Osteocyte (in vitro differentiated cells): ENCODE measurements at regions not wholly inside any gene's neighbourhood (a gene's known extent, or its start where the extent isn't known, plus 50 kb on each side); places are given as distances from the start of the nearest gene placed in this dataset.

ENCODE experiments used
- DNase-seq: peaks from one replicate; pipeline ENCODE4 v3.0.0; 2021; ENCODE audit warnings: mixed read lengths; ENCODE audit not compliant: unreplicated experiment; ENCODE audit errors: extremely low spot score
- H3K27ac Mint-ChIP-seq: one replicate; pipeline ENCODE4 v1.8.0; 2021; ENCODE audit warnings: mild to moderate bottlenecking, mixed read lengths; ENCODE audit not compliant: unreplicated experiment
- H3K27me3 Mint-ChIP-seq: one replicate; pipeline ENCODE4 v1.8.0; 2021; ENCODE audit warnings: mixed read lengths; ENCODE audit not compliant: unreplicated experiment
- H3K36me3 Mint-ChIP-seq: one replicate; pipeline ENCODE4 v1.8.0; 2021; ENCODE audit warnings: mixed read lengths; ENCODE audit not compliant: unreplicated experiment
- H3K4me1 Mint-ChIP-seq: one replicate; pipeline ENCODE4 v1.8.0; 2021; ENCODE audit warnings: mixed read lengths; ENCODE audit not compliant: unreplicated experiment
- H3K4me3 Mint-ChIP-seq: one replicate; pipeline ENCODE4 v1.8.0; 2021; ENCODE audit warnings: mild to moderate bottlenecking, moderate library complexity, mixed read lengths; ENCODE audit not compliant: unreplicated experiment
- H3K9me3 Mint-ChIP-seq: one replicate; pipeline ENCODE4 v1.8.0; 2021; ENCODE audit warnings: mixed read lengths; ENCODE audit not compliant: unreplicated experiment
- CTCF ChIP-seq: fragments of 200-600 bp; sonication (generic); IDR thresholded peaks from 2 replicates; pipeline ENCODE4 v1.5.0; 2021; ENCODE audit warnings: antibody characterized with exemption, mild to moderate bottlenecking, moderate library complexity

GRCh38 chr12:87685696-87686095 is 343.5 kb downstream of the C12orf50 start:
- Mint-ChIP-seq H3K27me3 (no peaks in the 10 kb centered on the region), H3K27ac (no peak overlapping the region), H3K4me1 (peaks cover 23% of the 10 kb centered on the region), H3K36me3 (no peaks in the 10 kb centered on the region), H3K4me3 (no peak overlapping the region), H3K9me3 (no peaks in the 10 kb centered on the region)
- no peak for DNase-seq
- no peak for TF ChIP-seq CTCF

GRCh38 chr12:87679251-87679650 is 349.9 kb downstream of the C12orf50 start:
- Mint-ChIP-seq H3K27me3 (no peaks in the 10 kb centered on the region), H3K4me1 (no peaks in the 10 kb centered on the region), H3K27ac (no peak overlapping the region), H3K9me3 (no peaks in the 10 kb centered on the region), H3K4me3 (no peak overlapping the region), H3K36me3 (no peaks in the 10 kb centered on the region)
- DNase-seq: no peak
- no peak for TF ChIP-seq CTCF

- H3K27ac Mint-ChIP-seq: no peak overlapping the region
- H3K36me3 Mint-ChIP-seq: no peaks in the 10 kb centered on the region
- TF ChIP-seq CTCF: no peak
- DNase-seq: no peak
- no peaks in the 10 kb centered on the region for H3K4me1 Mint-ChIP-seq
- H3K27me3 Mint-ChIP-seq: no peaks in the 10 kb centered on the region
- no peak overlapping the region for H3K4me3 Mint-ChIP-seq
- H3K9me3 Mint-ChIP-seq: no peaks in the 10 kb centered on the region
Measured at GRCh38 chr12:87678453-87678852, 350.7 kb downstream of the C12orf50 start.

- no peak for DNase-seq
- Mint-ChIP-seq H3K27ac (no peak overlapping the region), H3K9me3 (no peaks in the 10 kb centered on the region), H3K4me1 (no peaks in the 10 kb centered on the region), H3K36me3 (no peaks in the 10 kb centered on the region), H3K27me3 (no peaks in the 10 kb centered on the region), H3K4me3 (no peak overlapping the region)
- TF ChIP-seq CTCF: no peak
Measured at GRCh38 chr12:87676731-87677130, 352.5 kb downstream of the C12orf50 start.

- H3K9me3 Mint-ChIP-seq: no peaks in the 10 kb centered on the region
- peaks cover 4% of the 10 kb centered on the region for H3K4me1 Mint-ChIP-seq
- no peak overlapping the region for H3K27ac Mint-ChIP-seq
- no peak for TF ChIP-seq CTCF
- DNase-seq: no peak
- no peak overlapping the region for H3K4me3 Mint-ChIP-seq
- no peaks in the 10 kb centered on the region for H3K36me3 Mint-ChIP-seq
- no peaks in the 10 kb centered on the region for H3K27me3 Mint-ChIP-seq
Measured at GRCh38 chr12:87671757-87672156, 357.4 kb downstream of the C12orf50 start.
